ENCODE measurements at regions not wholly inside any gene's neighbourhood (a gene's known extent, or its start where the extent isn't known, plus 50 kb on each side); places are given as distances from the start of the nearest gene placed in this dataset.
"Not testable (repeated sequence)": the region's sequence is repeated elsewhere in the genome, so short reads cannot be mapped to it uniquely, and the experiment has no call there.

DNA sequence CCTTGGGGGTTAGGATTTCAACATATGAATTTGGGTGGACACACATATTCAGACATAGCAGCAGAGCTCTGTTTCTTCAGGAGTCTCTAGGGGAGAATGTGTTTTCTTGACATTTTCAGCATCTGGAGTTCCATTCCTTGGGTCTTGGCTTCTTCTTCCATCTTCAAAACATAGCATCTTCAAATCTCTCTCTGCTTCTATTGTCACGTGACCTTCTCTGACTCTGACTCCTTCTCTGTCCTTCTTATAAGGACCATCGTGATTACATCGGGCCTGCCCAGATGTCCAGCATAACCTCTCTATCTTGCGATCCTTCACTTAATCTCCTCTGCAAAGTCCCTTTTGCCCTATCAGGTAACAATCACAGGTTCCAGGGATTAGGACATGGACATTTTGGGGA, 101.0 kb upstream of the CHD6 start:
- no peak for DNase-seq (ENCODE audit: low spot score)

DNA sequence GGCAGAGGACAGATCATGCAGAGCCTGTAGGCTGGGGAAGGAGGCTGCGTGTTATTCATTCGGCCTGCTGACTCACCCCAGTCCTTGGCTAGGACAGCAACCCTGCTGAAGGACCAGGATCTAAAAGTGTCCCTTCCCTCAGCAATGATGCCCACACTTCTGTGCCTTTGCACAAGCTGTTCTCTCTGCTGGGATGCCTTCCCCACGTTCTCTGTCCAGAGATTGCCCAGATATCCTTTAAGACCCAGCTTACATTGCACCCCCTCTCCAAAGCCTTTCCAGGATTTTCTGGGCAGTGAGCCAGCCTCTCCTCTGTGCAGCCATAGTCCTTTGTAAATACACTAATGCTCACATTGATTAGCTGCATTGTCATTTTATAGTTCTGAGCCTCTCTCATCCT, 99.3 kb upstream of the CHD6 start:
- no peak for DNase-seq (ENCODE audit: low spot score)

DNA sequence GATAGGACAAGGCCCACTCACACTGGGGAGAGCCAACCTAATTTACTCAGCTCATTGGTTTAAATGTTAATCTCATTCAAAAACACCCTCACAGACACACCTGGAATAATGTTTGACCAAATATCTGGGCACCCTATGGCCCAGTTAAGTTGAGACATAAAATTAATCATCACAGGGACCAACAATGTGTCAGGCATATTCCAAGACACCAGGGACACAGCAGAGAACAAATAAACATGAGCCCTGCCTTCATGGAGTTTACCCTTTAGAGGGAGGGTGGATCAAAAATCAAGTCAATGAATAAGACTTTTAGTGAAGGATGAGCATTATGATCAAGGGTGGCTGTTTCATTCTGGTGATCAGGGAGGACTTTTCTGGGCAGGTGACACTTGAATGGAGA, 98.7 kb upstream of the CHD6 start:
- DNase-seq (ENCODE audit: low spot score) = no peak

DNA sequence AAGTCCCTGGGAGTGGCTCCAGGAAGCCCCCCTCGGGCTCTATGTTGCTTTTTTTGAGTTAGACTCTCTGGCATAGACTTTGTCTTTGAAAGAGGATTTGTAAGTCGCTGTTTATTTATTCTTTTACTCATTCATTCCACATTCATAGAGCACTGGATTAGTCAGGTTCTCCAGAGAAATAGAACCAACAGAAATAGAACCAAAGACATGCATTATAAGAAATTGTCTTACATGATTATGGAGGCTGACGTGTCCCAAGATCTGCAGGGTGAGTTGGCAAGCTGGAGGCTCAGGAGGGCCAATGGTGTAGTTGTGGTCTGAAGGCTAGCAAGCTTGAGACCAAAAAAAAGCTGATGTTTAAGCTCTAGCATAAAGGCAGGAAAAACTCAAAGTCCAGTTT, 98.3 kb upstream of the CHD6 start:
- no peak for DNase-seq (ENCODE audit: low spot score)

DNA sequence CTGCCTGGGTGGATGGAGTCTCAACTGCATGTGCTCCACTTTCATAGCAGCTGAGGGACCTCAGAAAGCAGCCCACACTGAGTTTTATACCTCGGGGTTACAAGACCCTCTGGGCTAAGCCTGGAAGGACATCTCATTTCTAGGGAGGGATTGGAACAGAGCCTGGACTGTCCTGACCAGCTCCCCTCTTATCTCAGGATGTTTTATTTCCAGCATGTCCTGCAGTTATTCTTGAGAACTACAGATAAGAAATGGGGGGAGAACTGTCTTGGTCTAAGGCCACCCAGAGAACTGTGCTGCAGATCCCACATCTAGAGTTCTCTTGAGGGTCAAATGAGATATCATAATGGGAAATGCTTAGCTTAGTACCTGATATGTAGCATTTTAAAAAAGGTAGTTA, 97.3 kb upstream of the CHD6 start:
- no peak for DNase-seq (ENCODE audit: low spot score)

DNA sequence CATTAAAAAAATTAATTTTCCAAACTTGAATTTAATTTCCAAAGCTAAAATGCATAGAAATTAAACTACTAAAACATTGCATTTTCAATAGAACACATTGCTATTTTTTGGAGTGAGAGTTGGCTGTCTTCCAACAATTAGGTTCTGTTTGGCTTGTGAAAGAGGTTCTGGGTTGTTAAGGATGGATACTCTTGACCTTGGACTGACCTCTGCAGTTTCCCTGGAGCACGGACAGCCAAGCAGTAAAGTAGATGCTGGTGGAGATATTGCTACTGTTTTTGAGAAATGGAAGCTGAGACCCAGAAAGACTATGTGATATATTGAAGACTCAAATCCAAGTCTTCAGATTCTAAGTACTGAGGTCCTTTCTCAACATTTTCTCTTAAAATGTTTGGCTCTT, 95.9 kb upstream of the CHD6 start:
- DNase-seq (ENCODE audit: low spot score) = no peak

DNA sequence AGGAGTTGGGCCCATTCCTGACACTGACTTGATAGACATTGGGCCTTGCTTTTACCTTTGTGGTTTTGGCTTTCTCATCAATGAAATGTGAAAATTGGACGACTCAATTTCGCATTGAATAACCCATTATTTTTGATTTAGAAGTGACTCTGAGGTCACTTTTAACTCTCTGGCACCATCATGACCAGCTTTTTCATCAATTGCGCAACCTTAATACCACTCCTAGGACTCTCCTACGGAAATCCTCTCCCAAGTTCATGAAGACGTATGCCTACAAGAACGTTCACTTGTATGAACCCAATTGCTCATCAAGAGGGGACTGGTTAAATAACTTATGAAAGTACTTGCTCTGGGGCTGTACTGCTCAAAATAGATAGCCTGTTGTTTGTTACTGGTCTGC, 86.7 kb upstream of the CHD6 start:
- DNase-seq (ENCODE audit: low spot score) = no peak

DNA sequence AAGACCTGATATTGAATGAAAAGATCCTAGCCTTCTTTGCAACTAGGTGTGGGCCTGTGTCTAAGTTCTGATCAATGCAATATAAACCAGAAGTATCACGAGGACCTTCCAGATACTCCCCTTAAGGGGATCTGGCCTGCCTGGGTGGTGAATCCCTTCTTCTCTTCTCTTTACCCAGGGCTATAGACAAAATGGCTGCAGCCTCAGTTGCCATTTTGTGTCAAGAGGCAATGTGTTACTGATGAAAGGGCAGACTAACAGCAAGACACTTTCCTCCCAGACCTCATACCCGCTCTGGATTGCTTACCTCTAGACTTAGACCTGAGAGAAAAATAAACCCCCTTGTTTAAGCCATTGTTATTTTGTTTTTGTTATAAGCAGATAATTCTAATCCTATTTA, 84.5 kb upstream of the CHD6 start:
- DNase-seq (ENCODE audit: low spot score) = no peak

DNA sequence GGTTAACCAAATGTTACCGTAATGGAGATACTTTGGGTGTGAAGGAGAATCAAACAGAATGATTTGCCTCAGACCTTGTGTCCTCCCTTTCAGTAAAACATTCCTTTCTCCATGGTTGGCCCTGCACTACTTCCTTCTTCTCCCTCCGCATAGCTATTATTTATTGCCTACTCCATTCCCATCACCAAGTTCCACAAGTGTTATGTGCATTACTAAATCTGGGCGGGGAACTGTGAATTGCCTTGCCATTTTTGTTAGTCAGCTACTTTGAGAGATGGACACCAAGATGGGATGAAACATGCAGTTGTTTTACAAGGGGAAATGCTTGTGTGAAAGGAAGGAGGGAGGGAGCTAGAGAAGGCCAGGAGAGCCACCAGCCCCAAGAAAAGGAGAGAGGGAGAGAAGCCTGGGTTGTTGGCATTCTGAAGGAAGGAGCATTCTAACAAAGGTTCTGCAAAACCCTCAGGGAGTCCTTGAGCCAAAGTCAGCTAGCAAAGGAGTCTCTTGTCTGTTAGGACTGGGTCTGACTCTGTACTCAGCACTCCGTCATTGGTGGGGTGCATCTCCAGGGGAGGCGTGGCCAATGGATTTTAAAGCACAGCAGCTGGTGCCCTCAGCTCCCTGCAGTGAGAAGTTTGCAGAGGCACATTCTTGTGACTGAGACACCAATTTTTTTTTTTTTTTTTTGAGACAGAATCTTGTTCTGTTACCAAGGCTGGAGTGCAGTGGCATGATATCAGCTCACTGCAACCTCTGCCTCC, 83.6 kb upstream of the CHD6 start:
- DNase-seq (ENCODE audit: low spot score) = peak; percentile 38

DNA sequence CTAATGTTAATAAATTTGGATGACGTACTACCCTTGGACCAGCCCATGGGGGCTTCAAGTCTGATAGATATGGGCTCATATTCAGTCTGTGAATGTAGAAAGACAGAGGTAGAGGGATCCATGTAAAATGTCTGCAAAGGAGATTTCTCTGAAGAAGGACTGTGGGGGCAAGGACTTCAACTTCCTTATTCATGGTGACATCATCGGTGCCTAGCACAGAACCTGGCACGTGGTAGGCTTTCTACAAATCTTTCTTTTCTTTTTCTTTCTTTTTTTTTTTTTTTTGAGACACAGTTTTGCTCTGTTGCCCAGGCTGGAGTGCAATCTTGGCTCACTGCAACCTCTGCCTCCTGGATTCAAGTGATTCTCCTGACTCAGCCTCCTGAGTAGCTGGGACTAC, 81.5 kb upstream of the CHD6 start:
- not testable (repeated sequence) for DNase-seq (ENCODE audit: low spot score)

DNA sequence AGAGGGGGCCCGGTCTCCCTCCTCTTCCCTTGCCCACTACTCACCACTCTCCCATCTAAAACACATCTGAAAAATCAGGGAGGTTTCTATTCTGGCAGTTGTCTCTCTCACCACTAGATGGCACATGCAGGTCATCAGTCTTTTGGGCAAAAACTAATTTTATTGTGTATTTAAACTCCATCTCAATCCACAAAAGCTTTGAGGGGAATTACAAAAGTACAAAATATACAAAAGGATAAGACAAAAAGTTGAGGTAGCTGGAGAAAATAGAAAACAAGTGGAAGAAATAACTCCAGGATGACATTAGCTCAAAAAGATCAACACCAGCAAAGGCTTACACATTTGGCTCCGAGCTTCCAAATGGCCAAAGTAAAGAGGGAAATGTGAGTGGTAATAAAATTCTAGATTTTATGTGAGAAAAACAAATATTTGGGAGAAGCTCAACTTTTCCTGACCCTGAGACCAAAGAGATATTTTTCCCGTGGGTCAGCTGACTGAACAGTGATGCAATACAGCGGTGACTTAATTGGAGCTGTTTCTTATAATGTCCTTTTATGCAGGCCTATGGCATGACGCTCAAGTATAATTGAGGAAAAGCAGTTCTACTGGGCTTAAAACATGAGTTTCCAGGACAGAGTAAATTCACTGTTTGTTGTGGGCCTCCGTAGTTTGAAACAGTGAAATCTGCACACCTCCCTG, 79.8 kb upstream of the CHD6 start:
- peak; percentile 44 for DNase-seq (ENCODE audit: low spot score)

DNA sequence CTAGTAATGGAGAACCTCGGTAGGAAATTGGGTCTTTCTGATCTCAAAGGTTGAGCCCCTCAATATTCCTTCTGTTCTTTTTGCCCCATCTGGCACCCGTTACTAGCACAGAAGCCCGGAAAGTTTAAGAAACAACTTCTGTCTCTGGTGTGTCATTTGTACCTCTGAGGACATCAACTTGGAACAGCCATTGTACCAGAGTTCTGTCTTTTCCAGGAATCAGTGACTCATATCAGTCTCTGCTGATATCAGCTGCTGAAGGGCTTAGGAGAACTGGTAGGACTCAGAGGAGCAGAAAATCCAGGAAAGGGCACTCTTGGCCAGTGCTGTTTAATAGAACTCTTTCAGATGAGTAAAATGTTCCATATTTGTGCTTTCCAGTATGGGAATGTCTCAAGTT, 78.3 kb upstream of the CHD6 start:
- DNase-seq (ENCODE audit: low spot score) = peak; percentile 12

DNA sequence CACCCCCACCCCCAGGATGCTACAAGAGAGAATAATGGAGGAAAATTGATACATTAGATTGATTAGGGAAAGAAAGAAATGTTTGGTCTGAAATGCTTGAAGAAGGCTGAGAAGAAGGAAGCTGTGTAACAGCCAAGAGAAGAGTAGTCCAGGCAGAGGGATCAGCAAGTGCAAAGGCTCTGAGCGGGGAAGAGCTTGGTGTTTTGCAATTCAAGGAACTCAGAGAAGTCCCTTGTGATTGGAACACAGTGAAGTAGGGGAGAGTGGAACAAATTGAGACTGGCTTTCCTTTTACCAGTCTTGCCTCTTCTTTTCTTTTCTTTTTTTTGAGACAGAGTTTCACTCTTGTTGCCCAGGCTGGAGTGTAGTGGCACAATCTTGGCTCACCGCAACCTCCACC, 76.6 kb upstream of the CHD6 start:
- no peak for DNase-seq (ENCODE audit: low spot score)

DNA sequence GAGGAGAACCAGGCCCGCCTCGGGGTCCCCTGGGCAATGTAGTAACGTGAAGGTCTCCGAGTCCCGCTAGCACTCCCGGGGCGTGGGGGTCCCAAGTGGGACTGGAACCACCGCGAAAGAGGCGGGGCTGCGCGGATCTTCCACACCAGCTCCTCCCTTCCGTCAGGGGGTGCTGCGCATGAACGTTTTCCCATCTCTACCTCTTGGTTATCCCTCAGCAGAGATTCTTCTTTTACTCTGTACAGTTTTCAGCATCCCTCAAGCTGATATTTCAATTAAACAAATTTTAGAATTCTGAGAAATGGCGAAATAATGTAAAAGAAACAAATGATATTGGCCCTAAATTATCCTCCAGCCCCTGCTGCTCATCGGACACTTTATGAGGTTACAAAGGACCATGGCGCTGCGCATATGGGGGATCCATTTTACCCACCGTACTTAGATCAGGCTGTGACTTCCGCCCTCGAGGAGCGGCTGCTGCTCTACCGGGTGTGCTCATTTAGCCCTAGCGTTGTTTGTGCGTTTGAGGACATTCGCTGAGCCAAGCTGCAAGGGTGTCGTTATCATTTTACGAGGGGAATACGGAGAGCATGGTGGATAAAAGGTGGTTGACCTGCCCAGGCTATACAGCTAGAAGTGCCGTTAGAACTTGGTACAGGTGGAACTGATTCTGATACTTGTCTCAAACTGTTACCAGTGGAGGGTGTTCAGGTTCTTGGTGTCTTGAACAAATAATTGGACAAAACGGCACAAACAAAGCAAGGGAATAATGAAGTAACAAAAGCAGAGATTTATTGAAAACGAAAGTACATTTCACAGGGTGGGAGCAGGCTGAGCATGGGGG, 75.2 kb upstream of the CHD6 start:
- peak; percentile 80 for DNase-seq (ENCODE audit: low spot score)

DNA sequence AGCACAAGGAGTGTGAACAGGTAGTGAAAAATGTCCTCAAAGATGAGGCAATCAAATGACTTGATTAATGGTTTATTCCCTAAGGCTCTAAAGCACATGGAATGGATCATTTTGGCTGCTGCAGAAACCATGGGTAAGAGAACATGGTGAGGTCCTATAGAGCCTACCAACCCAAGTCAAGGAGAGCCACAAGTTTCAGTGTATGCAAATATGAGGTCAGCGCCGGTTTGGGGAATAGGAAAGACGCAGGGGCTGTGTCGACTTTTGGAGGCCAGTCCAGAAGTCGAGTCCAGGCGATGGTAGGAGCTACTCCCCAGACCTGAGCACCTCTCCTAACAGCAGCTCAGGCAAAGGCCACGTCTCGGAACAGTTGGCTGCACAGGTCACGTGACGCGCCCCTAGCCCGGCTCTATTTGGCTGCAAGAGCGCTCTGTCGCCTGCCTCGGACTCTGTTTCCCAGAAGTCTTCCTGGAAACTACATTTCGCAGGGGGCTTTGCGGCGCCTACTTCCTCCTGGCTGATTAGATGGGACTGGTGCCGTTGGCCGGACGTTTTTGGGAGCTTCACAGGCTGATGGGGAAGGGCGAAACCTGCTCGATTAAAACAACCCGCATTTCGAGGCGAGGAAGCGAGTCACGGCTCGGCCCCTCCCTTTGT, 74.4 kb upstream of the CHD6 start:
- peak; percentile 26 for DNase-seq (ENCODE audit: low spot score)

DNA sequence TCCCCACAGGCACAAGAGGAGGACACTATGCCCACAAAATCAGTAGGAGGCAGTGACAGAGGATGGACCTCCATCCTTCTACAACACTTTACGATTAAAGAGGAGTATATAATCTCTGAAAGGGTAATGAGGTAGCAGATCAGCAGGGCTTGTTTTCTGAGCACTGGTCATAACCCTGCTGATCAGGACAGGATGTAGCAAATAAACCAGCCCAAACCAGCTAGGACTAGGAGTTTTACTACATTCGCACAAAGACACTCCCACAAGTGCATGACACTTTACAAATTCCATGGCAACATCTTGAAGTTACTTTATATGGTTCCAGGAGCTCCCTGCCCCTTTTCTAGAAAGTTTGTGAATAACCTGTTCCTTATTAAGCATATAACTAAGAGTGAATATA, 73.3 kb upstream of the CHD6 start:
- DNase-seq (ENCODE audit: low spot score) = no peak

DNA sequence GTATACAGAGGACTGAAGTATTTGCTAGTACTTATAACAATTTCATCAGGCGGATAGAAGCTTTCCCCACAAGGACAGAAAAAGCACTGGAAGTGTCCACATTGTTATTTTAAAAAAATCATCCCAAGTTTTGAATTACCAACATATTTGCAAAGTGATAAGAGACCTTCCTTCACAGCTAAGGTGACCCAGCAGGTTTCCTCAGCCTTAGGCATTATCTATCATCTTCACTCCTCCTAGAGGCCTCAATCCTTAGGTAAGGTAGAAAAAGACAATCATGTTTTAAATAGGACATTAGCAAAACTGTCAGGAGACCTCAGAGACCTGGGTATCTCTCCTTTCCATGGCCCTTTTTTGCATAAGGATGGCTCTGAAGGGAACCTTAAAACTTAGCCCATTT, 72.5 kb upstream of the CHD6 start:
- no peak for DNase-seq (ENCODE audit: low spot score)

DNA sequence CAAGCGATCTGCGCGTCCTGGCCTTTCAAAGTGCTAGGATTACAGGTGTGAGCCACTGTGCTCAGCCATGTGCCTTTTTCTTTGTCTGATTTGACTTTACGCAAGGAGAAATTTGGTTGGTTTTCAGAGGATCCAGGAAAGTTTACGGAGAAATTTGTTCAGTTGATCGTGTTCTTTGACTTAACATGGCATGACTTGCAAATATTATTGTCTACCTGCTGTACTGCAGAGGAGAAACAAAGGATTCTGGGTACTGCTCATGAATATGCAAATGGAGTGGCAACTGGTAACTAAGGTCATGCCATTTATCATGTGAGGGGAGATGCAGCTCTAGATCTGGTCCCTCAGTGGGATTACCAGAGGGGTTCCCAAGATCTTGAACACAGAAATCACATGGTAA, 68.8 kb upstream of the CHD6 start:
- no peak for DNase-seq (ENCODE audit: low spot score)

DNA sequence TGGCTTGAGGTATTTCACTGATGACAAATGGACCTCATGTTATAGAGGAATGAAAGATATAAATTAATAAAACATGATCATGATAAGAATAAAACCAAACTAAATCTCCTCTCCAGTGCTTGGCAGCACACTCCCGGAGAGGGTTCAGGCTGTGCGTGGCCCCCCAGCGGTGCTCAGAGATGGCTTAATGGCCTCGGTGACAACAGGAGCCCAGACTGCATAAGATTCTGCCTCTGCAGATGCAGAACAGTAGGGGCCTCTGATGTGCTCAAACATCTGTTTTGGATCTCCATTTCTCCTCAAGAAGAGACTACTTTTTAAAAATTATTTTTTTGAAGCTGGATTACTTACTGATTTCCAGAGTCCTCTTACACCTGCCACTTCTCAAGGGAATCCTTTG, 67.0 kb upstream of the CHD6 start:
- DNase-seq (ENCODE audit: low spot score) = not testable (repeated sequence)

DNA sequence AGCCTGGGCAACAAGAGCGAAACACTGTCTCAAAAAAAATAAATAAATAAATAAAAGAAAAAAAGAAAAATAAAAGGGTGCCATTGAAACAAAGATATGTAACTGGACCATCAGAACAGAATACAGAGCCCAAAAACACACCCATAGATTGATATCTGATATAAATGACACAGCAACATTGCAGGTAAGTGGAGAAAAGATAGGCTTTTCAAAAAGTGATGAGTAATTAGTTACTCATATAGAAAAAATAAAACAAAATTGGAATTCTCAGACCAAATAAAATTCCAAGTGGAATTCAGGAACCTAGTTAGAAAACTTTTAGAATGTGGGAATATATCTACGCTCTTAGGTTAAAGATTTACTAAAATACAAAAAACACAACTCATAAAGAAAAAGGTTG, 60.6 kb upstream of the CHD6 start:
- no peak for DNase-seq (ENCODE audit: low spot score)

DNA sequence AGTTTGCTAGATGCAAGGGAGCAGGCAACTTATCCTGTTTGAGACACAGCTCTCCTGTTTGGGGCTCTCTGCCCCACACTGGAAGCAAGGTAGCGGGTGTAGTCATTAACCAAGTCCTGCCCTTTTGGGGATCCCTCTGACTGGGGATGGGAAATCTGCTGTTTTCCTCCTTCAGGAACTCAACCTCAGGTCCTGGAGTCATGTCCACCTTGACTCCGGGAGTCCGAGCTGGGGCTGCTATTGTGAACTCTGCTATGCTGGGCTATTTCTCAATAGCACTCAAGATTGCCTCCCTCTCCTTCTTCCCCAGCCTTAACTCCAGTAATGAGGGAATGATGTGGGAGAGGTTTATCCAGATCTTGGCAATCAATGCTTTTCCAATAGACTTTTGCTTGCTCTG, 54.1 kb upstream of the CHD6 start:
- no peak for DNase-seq (ENCODE audit: low spot score)

DNA sequence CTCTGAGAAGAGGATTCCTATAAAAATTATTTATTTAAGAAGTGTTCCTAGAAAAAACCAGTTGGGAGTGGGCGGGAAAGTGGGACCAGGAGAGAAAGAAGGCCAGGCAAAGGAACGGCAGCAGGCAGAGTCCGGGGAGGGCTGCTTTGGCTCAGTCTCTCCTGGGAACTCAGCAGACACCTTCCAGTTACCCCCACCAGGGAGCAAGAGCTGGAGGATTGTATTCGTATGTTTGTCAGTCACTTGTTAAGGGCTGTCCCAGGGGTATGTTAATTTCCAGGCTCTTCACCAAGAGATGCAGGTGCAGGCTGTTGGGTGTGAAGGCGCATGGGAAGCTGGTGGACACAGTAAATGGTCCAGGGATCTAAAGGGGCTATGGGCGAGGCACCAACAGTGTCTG, 53.0 kb upstream of the CHD6 start:
- DNase-seq (ENCODE audit: low spot score) = no peak

Data from A172 (cell line).